Osteoblast (primary cell): ENCODE measurements at regions not wholly inside any gene's neighbourhood (a gene's known extent, or its start where the extent isn't known, plus 50 kb on each side); places are given as distances from the start of the nearest gene placed in this dataset.

ENCODE experiments used
- DNase-seq: peaks from one replicate; pipeline ENCODE4 v3.0.0; 2011; ENCODE audit warnings: low spot score, mixed read lengths; ENCODE audit not compliant: insufficient read length; ENCODE audit errors: missing footprints
- H2AFZ ChIP-seq: 2 replicates; pipeline ENCODE4 v1.6.0; 2011; ENCODE audit warnings: mild to moderate bottlenecking, low read length
- H3K27ac ChIP-seq: 2 replicates; pipeline ENCODE4 v1.5.1; 2011; ENCODE audit warnings: mild to moderate bottlenecking, low read depth, low read length, moderate library complexity
- H3K27me3 ChIP-seq: 2 replicates; pipeline ENCODE4 v1.6.0; 2012; ENCODE audit warnings: mild to moderate bottlenecking, control low read depth, inconsistent platforms, low read length, moderate library complexity; ENCODE audit not compliant: insufficient read depth
- H3K36me3 ChIP-seq: 2 replicates; pipeline ENCODE4 v1.5.1; 2011; ENCODE audit warnings: mild to moderate bottlenecking, low read length, control low read depth, moderate library complexity; ENCODE audit not compliant: insufficient read depth
- H3K4me1 ChIP-seq: 2 replicates; pipeline ENCODE4 v1.5.1; 2011; ENCODE audit warnings: mild to moderate bottlenecking, low read length, control low read depth, moderate library complexity; ENCODE audit not compliant: insufficient read depth
- H3K4me2 ChIP-seq: 2 replicates; pipeline ENCODE4 v1.6.0; 2011; ENCODE audit warnings: mild to moderate bottlenecking, low read length; ENCODE audit not compliant: insufficient read depth
- H3K4me3 ChIP-seq: fragments of 200-600 bp; sonication (generic); 3 replicates; pipeline ENCODE4 v1.5.1; 2012; ENCODE audit warnings: mild to moderate bottlenecking, low read length, inconsistent platforms; ENCODE audit not compliant: insufficient read depth
- H3K79me2 ChIP-seq: 2 replicates; pipeline ENCODE4 v1.6.0; 2012; ENCODE audit warnings: mild to moderate bottlenecking, low read length, control low read depth, inconsistent platforms; ENCODE audit not compliant: insufficient read depth
- H3K9me3 ChIP-seq: 2 replicates; pipeline ENCODE4 v1.5.1; 2011; ENCODE audit warnings: low read depth, low read length, control low read depth
- H4K20me1 ChIP-seq: 2 replicates; pipeline ENCODE4 v1.6.0; 2012; ENCODE audit warnings: mild to moderate bottlenecking, low read length, control low read depth; ENCODE audit not compliant: insufficient read depth
- TF ChIP-seq, protein P1 (sequence below): IDR thresholded peaks from 2 replicates; pipeline ENCODE4 v1.5.1; 2011; ENCODE audit warnings: mild to moderate bottlenecking, low read depth, low read length, moderate library complexity; ENCODE audit errors: extremely low read depth

DNA sequence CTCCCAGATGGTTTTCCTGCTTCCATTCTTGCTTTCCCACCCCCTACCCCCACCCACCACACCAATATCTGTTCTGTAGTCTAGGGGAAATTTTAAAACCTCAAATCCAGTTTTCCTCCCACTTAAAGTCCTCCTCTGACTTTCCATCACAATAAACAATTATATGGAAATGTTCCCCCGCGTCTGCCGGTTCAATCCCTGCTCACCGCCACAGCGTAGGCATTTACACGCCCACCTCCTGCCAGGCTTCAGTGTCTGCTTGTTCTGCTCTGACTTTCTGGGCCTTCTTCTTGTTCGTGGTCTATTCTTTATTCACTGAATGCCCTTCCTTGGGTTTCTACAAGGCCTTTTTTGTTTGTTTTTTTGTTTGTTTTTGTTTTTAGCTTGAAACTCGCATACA is 633.0 kb upstream of the MKI67 start:
- Histone ChIP-seq H3K27ac (no peak overlapping the region), H3K4me3 (no peak overlapping the region), H3K27me3 (no peaks in the 10 kb centered on the region), H3K9me3 (no peaks in the 10 kb centered on the region), H3K79me2 (no peaks in the 10 kb centered on the region), H4K20me1 (no peaks in the 10 kb centered on the region), H2AFZ (no peak overlapping the region), H3K4me1 (no peaks in the 10 kb centered on the region), H3K4me2 (no peak overlapping the region), H3K36me3 (no peaks in the 10 kb centered on the region)
- no peak for DNase-seq
- TF ChIP-seq, protein P1, sequence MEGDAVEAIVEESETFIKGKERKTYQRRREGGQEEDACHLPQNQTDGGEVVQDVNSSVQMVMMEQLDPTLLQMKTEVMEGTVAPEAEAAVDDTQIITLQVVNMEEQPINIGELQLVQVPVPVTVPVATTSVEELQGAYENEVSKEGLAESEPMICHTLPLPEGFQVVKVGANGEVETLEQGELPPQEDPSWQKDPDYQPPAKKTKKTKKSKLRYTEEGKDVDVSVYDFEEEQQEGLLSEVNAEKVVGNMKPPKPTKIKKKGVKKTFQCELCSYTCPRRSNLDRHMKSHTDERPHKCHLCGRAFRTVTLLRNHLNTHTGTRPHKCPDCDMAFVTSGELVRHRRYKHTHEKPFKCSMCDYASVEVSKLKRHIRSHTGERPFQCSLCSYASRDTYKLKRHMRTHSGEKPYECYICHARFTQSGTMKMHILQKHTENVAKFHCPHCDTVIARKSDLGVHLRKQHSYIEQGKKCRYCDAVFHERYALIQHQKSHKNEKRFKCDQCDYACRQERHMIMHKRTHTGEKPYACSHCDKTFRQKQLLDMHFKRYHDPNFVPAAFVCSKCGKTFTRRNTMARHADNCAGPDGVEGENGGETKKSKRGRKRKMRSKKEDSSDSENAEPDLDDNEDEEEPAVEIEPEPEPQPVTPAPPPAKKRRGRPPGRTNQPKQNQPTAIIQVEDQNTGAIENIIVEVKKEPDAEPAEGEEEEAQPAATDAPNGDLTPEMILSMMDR = no peak

DNA sequence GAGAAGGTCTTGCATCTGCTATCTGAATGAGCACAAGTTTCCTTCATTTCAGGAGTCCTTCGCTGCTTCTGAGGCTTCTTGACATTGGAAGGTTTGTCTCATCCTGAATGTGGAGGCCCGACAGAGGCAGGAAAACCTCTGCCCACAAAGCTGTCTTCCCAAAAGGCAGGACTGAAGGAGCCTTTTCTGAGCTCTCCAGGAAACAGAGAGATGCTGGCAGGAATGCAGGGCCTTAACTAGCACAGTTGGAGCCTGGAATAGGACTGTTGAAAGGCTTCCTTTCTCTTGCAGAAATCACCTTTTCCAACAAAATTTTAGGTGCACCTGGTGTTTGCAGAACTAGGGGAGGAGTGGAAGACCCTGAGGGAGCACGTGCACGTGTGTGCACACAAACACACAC is 637.4 kb upstream of the MKI67 start:
- no peak overlapping the region for H3K27ac ChIP-seq
- no peaks in the 10 kb centered on the region for H3K4me1 ChIP-seq
- H2AFZ ChIP-seq = no peak overlapping the region
- no peak for DNase-seq
- H3K36me3 ChIP-seq = no peaks in the 10 kb centered on the region
- no peaks in the 10 kb centered on the region for H3K9me3 ChIP-seq
- H3K4me2 ChIP-seq = no peak overlapping the region
- H3K27me3 ChIP-seq = no peaks in the 10 kb centered on the region
- TF ChIP-seq, protein P1 = no peak
- H4K20me1 ChIP-seq = no peaks in the 10 kb centered on the region
- no peaks in the 10 kb centered on the region for H3K79me2 ChIP-seq
- H3K4me3 ChIP-seq = no peak overlapping the region

DNA sequence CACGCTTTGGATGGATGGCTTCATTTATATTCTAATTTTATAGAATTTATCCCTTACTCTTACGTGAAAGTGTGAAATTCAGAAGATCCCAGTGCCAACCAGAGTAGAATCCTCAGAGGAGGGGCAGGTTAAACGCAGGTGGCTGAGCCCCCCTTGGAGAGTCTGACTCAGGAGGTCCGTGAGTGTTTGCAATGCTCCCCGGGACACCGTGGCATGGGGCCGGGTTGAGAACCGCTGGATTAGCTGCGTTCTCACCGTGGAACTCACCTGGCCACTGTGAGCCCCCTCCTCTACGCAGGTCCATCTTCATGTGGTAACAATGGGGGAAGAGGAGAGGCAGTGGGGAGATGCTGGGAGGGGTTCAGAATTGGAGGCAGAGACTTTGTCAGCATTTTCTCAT is 638.0 kb upstream of the MKI67 start:
- Histone ChIP-seq H3K27me3 (no peaks in the 10 kb centered on the region), H3K36me3 (no peaks in the 10 kb centered on the region), H4K20me1 (no peaks in the 10 kb centered on the region), H3K4me3 (no peak overlapping the region), H3K9me3 (no peaks in the 10 kb centered on the region), H3K4me1 (no peaks in the 10 kb centered on the region), H2AFZ (no peak overlapping the region), H3K4me2 (no peak overlapping the region), H3K27ac (no peak overlapping the region), H3K79me2 (no peaks in the 10 kb centered on the region)
- no peak for DNase-seq
- TF ChIP-seq, protein P1 = no peak

DNA sequence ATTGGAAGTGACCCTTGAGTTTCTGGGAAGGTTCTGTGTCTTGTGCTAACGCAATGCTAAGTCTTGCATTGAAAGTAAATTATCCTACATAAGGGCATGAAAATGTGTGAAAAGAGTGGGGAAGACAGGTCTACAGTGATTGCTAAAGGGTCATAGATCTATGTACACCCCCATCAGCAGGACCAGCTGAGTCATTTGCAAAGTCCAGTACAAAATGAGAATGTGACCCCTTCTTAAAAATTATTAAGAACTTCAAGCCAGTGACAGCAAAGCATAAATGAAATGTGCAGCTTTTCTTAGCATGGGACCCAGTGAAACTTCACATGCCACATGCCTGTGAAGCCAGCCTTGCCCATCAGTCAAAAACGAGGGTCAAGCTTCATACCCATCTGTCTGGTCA is 640.7 kb upstream of the MKI67 start:
- H4K20me1 ChIP-seq = no peaks in the 10 kb centered on the region
- H3K27me3 ChIP-seq = no peaks in the 10 kb centered on the region
- TF ChIP-seq, protein P1 = no peak

More for the DNA sequence above, 640.7 kb upstream of the MKI67 start:
- H3K79me2 ChIP-seq = no peaks in the 10 kb centered on the region
- H3K27ac ChIP-seq = no peak overlapping the region
- no peaks in the 10 kb centered on the region for H3K4me1 ChIP-seq
- H3K36me3 ChIP-seq = no peaks in the 10 kb centered on the region
- H3K4me3 ChIP-seq = no peak overlapping the region
- H3K9me3 ChIP-seq = no peaks in the 10 kb centered on the region
- peak; percentile 60 for DNase-seq
- no peak overlapping the region for H3K4me2 ChIP-seq
- H2AFZ ChIP-seq = no peak overlapping the region
